Stimulated activated naive B cell treated with anti-CD40 and anti-IgM and Interleukin-4, amounts not matched to agents 10 μg/mL and 1 μg/mL and 100 μg/mL, for 72 hours (primary cell): ENCODE measurements at regions not wholly inside any gene's neighbourhood (a gene's known extent, or its start where the extent isn't known, plus 50 kb on each side); places are given as distances from the start of the nearest gene placed in this dataset.

Source experiments
- ATAC-seq, 2 donors: fragments of 150-1000 bp; cut with Tn5 transposase; replicated peaks; 2 replicates each; pipeline ENCODE4 v1.10.0; 2021; ENCODE audit warnings: moderate library complexity in 1 of 2
- DNase-seq: peaks from one replicate; pipeline ENCODE4 v3.0.0; 2021
- H3K27ac Mint-ChIP-seq: one replicate; pipeline ENCODE4 v1.8.0; 2022; ENCODE audit warnings: mild to moderate bottlenecking, mixed read lengths
- H3K27me3 Mint-ChIP-seq, 2 donors: one replicate each; pipeline ENCODE4 v1.8.0; 2022; ENCODE audit warnings: mixed read lengths in 2 of 2
- H3K36me3 Mint-ChIP-seq, 2 donors: one replicate each; pipeline ENCODE4 v1.8.0; 2022; ENCODE audit warnings: mixed read lengths in 2 of 2, mild to moderate bottlenecking in 1 of 2
- H3K4me1 Mint-ChIP-seq, 2 donors: one replicate each; pipeline ENCODE4 v1.8.0; 2022; ENCODE audit warnings: mixed read lengths in 2 of 2, mild to moderate bottlenecking in 1 of 2
- H3K4me3 Mint-ChIP-seq, 2 donors: one replicate each; pipeline ENCODE4 v1.8.0; 2022; ENCODE audit warnings: mild to moderate bottlenecking in 2 of 2, mixed read lengths in 2 of 2, moderate library complexity in 1 of 2
- H3K9me3 Mint-ChIP-seq, 2 donors: one replicate each; pipeline ENCODE4 v1.8.0; 2022; ENCODE audit warnings: mixed read lengths in 2 of 2, mild to moderate bottlenecking in 1 of 2

DNA sequence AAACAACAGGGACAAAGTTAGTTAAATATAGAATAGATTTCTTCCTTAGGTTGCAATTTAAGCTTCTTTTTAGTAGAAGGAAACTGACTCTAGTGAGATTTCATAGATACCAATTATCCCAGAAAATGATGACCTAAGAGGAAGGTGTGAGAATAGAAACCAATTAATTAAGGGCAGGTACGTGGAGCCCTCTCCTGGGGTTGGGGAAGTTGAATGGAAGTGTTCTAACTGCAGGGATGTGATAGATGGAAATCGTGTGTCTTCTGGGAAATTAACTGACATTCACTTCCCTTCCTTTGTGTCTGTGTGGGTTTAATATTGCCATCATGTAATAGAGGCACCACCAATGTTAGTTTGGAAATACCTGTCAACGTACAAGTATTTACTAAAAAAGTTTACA is 204.1 kb upstream of the ANK2 start:
- ATAC-seq (no peak), DNase-seq (no peak)
- Mint-ChIP-seq H3K4me1 (no peaks in the 10 kb centered on the region), H3K36me3 (no peaks in the 10 kb centered on the region), H3K27ac (no peak overlapping the region), H3K4me3 (no peak overlapping the region), H3K27me3 (peaks cover 0 to 6% of the 10 kb centered on the region in 2 donors), H3K9me3 (peaks cover 0 to 4% of the 10 kb centered on the region in 2 donors)

DNA sequence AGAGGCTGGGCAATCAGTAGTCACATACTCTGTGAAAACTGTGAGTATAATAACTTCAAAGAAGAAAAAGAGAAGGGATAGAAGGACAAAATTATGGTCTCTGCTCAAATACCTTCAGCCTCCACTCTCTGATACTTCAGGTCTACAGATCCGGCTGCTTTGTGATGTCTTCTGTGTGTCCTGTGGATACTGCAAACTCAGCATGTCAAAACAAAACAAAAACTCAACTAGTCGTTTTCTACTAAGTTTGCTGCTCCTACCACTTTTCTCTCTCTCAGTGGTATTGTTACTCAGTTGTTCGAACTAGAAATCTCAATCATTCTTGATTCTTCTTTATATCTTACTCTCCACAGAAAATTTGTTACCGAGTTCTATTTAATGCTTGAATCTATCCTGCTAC is 202.4 kb upstream of the ANK2 start:
- DNase-seq (no peak), ATAC-seq (no peak)
- Mint-ChIP-seq H3K9me3 (peaks cover 3 to 6% of the 10 kb centered on the region in 2 donors), H3K4me1 (no peaks in the 10 kb centered on the region), H3K4me3 (no peak overlapping the region), H3K27me3 (peaks cover 0 to 6% of the 10 kb centered on the region in 2 donors), H3K27ac (no peak overlapping the region), H3K36me3 (no peaks in the 10 kb centered on the region)

DNA sequence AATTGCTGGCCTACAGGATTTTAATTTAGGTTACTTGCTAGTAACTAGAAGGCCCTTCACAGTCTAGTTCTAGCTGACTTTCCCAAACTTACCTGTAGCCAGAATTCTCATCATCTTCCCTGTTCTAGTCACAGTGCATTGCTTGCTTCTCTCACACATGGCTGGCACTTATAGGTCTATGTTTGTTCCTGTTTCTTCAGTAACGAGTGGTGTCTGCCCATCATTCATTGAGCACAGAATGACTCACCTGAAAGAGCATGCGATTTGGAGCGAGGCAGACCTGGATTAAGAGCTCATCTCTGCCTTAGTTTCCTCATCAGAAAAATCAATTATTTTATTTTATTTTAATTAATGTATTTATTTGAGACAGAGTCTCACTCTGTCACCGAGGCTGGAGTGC is 201.7 kb upstream of the ANK2 start:
- H3K4me1 Mint-ChIP-seq = no peaks in the 10 kb centered on the region
- H3K27me3 Mint-ChIP-seq = peaks cover 0 to 6% of the 10 kb centered on the region in 2 donors
- peaks cover 3 to 6% of the 10 kb centered on the region in 2 donors for H3K9me3 Mint-ChIP-seq
- H3K27ac Mint-ChIP-seq = no peak overlapping the region
- no peak overlapping the region for H3K4me3 Mint-ChIP-seq
- no peak for ATAC-seq
- no peaks in the 10 kb centered on the region for H3K36me3 Mint-ChIP-seq
- DNase-seq = no peak

DNA sequence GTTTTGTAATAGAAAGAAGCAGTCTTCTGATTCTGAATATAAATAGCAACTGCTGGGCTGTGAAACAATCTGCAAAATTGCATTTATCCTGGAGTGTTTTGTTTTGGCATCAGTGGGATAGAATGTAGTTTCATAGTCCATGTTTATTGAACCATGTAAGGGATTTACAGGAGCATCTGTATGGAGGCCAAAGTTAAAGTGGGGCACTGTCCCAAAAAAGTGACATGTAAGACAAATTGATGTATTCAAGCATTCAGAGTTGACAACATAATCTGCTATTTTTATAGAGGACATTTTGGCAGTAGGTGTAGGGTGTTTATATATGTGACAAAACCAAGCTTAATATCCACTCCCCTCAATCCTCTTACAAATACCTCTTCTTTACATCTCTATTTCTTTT is 200.5 kb upstream of the ANK2 start:
- no peaks in the 10 kb centered on the region for H3K36me3 Mint-ChIP-seq
- DNase-seq (no peak), ATAC-seq (no peak)
- peaks cover under 1 to 6% of the 10 kb centered on the region in 2 donors for H3K27me3 Mint-ChIP-seq
- no peak overlapping the region for H3K27ac Mint-ChIP-seq
- H3K4me1 Mint-ChIP-seq = no peaks in the 10 kb centered on the region
- H3K4me3 Mint-ChIP-seq = no peak overlapping the region
- H3K9me3 Mint-ChIP-seq = peaks cover 3 to 6% of the 10 kb centered on the region in 2 donors

DNA sequence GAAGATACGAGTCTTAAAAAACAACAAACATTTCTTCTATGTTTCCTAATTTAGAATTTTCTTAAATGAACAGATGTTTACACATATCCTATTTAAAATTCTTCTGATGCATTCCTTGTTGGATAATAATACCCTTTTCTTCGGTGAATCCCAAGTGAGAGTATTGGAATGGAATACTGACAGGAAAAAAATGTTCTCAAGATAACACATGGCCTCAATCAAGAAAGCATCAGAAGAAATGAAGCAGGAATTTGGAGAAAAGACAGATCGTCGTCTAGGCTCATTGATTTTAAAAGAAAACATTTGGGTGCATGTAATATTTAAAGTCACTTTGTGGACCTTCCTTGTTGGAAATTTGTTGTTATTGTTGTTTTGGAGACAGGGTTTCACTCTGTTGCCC is 196.9 kb upstream of the ANK2 start:
- H3K36me3 Mint-ChIP-seq = no peaks in the 10 kb centered on the region
- H3K27ac Mint-ChIP-seq = no peak overlapping the region
- H3K9me3 Mint-ChIP-seq = peaks cover 2 to 3% of the 10 kb centered on the region in 2 donors
- DNase-seq (no peak), ATAC-seq (no peak)
- H3K4me1 Mint-ChIP-seq = no peaks in the 10 kb centered on the region
- H3K4me3 Mint-ChIP-seq = no peak overlapping the region
- H3K27me3 Mint-ChIP-seq = peaks cover 0 to 8% of the 10 kb centered on the region in 2 donors

DNA sequence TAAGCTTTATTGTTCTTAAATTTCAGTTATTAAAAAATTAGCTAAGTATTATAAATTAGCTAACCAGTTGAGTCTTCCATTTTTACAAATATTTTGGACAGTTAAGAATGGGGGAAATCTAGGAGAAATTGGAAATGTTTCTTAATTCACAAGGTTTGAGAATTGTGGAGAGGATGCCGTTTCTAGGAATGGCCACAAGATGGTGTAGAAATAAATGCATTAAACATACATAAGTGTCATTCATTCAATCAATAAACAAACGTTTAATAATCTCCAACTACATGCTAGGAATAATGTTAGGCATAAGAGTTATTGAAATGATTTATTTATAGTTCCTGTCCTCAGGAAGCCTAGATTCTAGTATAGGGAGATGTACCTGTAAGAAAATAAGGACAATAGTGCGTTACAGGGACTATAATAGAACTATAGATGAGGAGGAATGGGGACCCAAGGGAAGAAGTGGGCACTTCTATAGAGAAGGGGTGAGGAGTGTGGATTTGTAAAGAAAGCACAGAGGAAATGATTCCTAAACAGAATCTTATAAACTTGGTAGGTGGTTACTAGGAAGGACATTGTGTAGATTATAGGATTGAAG is 195.7 kb upstream of the ANK2 start:
- Mint-ChIP-seq H3K27ac (no peak overlapping the region), H3K4me3 (no peak overlapping the region), H3K4me1 (no peaks in the 10 kb centered on the region), H3K9me3 (peaks cover 2 to 3% of the 10 kb centered on the region in 2 donors), H3K36me3 (no peaks in the 10 kb centered on the region), H3K27me3 (peaks cover 0 to 8% of the 10 kb centered on the region in 2 donors)
- DNase-seq (no peak), ATAC-seq (no peak)

DNA sequence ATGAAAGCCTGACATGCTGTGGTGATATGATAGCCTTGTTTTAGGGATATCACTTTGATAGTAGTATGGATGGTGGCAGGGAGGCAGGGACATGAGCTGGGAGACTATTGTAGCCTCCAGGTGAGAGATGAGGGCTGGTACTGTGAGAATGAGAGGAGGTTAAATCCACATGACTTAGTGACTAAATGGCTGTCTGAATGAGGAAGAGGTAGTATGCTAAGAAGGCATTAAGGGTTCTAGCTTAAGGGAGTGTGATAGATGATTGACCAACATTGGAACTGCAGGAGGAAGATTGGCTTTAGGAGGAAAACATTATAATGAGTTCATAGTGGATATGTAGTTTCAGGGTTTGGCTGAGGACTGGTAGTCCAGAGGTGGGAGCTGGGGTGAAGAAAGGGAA is 195.0 kb upstream of the ANK2 start:
- ATAC-seq = no peak
- Mint-ChIP-seq H3K9me3 (peaks cover 2 to 3% of the 10 kb centered on the region in 2 donors), H3K4me1 (no peaks in the 10 kb centered on the region), H3K27ac (no peak overlapping the region), H3K27me3 (peaks cover 0 to 8% of the 10 kb centered on the region in 2 donors), H3K36me3 (no peaks in the 10 kb centered on the region), H3K4me3 (no peak overlapping the region)
- DNase-seq = no peak

DNA sequence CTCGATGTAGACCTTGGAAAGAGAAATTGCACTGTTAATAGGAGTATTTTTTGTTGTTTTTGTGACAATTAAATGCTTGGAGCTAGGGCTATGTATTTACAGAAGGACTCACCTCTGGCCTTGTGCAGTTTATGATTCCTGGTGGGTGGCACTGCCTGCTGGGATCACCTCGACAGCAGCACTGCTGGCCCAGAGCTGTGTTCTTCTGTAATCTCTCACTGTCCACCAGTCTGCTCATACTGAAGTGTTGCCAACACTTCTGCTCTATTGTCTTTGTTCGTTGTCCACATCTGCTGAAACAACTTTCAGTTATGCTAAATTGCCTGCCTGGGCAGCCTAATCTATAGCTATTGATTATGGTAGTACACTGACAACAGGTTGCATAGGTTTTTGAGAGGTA is 194.4 kb upstream of the ANK2 start:
- no peak overlapping the region for H3K4me3 Mint-ChIP-seq
- peaks cover 5 to 12% of the 10 kb centered on the region in 2 donors for H3K27me3 Mint-ChIP-seq
- ATAC-seq (no peak), DNase-seq (no peak)
- peaks cover 2 to 3% of the 10 kb centered on the region in 2 donors for H3K9me3 Mint-ChIP-seq
- no peaks in the 10 kb centered on the region for H3K4me1 Mint-ChIP-seq
- H3K36me3 Mint-ChIP-seq = no peaks in the 10 kb centered on the region
- no peak overlapping the region for H3K27ac Mint-ChIP-seq

DNA sequence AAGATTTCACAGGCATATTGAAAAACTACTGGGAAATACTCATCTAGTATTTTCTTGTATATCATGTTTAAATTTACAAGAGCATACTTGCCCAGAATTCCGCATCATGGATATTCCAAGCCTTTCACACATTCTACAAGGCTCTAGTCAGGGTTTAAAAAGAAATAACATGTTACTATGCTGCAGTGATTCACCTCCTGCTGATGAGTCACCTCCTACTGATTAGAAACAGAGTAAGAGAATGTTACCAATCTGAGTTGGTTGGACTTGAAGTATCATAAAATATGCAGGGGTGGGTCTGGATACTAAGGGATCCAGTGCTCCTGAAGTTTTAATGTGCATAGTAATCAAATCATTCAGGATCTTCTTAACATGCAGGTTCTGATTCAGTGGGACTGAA is 192.0 kb upstream of the ANK2 start:
- no peak for ATAC-seq
- no peak overlapping the region for H3K4me3 Mint-ChIP-seq

DNA sequence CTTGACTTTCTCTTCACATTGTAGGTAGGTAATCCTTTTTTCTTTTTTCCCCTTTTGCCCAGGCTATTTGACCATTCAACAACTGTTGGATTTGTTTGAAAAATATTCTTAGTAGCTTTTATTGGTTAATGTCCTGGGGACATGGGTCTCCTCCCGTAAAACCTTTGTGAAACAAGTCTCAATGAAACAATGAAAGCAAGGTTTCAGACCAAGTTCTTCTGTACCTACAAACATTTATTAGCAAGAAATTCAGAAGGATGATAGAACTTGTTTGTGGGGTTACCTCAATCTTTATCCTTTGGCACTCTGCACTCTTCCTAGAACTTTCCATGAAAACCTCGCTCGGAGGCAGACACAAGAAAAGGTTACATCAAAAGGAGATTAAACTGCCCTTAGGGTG is 190.7 kb upstream of the ANK2 start:
- Mint-ChIP-seq H3K36me3 (no peaks in the 10 kb centered on the region), H3K4me3 (no peak overlapping the region), H3K27me3 (peaks cover 5 to 12% of the 10 kb centered on the region in 2 donors), H3K4me1 (no peaks in the 10 kb centered on the region), H3K27ac (no peak overlapping the region), H3K9me3 (no peaks in the 10 kb centered on the region)
- ATAC-seq (no peak), DNase-seq (no peak)

More for the DNA sequence above, 192.0 kb upstream of the ANK2 start:
- Mint-ChIP-seq H3K4me1 (no peaks in the 10 kb centered on the region), H3K36me3 (no peaks in the 10 kb centered on the region), H3K9me3 (no peaks in the 10 kb centered on the region), H3K27ac (no peak overlapping the region), H3K27me3 (peaks cover 5 to 12% of the 10 kb centered on the region in 2 donors)
- no peak for DNase-seq

DNA sequence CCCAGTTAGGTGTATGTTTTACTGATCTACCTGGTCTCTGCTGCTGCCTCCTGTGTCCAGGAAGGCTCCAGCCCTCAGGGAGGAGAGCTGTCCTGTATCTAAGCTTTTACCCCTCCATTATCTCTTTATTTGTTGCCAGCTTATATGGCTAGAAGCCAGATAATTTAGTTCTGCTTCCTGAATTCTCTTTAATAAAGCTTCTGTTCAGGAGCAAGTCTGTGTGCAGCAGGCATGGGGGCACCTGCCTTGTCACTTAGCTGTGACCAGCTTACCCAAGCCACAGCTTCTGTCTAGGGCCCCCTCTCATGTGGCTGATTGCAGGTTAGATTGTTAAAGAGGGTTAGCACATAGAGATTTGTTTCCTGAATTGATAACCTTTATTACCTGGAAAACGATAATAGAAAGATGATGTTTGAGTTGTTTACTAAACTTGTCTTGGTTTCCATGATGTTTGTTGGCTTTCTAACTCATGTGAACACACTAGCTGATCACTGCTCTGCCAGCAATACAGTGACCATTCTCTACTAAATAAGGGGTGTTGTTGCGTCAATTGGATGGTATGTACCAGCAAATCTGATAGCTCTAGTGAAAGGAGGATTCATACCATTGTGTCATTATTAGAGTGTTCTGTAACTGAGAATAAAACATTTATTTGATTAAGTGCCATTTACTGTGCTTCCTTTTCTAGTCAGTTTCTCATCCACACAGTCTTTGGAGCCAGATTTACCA is 189.8 kb upstream of the ANK2 start:
- H3K27ac Mint-ChIP-seq = no peak overlapping the region
- H3K9me3 Mint-ChIP-seq = no peaks in the 10 kb centered on the region
- no peak overlapping the region for H3K4me3 Mint-ChIP-seq
- no peaks in the 10 kb centered on the region for H3K4me1 Mint-ChIP-seq
- no peak for DNase-seq
- peaks cover 5% of the 10 kb centered on the region in 2 donors for H3K27me3 Mint-ChIP-seq
- no peak for ATAC-seq
- H3K36me3 Mint-ChIP-seq = no peaks in the 10 kb centered on the region

DNA sequence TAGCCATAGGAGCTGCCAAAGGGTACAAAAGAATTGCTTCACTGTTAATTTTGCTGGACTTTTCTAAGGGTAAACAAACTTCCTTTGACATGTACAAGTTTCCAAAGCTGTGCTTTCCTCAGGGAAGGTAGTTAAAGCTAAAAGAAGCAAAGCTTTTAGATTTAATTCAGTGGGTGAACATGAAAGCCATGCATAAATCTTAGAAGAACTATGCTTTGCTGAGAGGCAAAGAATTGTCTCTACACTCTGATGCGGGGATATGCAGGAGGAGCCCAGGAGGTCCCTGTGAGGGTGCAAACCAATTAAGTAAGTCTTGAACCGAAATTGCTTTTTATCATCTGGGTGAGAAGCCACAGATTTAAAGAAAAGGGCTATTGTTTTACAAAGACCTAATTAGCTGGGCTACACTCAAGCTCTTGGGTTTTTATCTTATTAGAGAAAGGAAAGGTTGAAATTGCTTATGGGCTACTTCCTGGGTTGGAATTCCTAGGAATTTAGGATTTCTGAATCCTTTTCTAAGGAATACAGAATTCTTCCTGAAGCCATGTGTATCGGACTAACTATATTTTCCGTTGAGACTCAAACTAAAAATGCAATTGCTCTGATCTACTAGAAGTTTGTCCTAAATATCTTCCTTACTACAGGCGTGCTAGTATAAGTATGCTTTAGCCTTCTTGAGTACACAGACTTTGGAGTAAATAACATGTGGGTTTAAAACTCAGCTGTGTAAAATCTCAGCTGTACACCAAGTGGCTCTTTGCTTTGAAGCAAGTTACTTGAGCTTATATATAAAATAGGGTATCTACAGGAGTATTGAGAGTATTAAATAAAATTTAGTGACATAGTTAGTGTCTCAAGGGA is 188.4 kb upstream of the ANK2 start:
- Mint-ChIP-seq H3K4me3 (no peak overlapping the region), H3K4me1 (no peaks in the 10 kb centered on the region), H3K36me3 (no peaks in the 10 kb centered on the region), H3K27ac (no peak overlapping the region), H3K9me3 (no peaks in the 10 kb centered on the region), H3K27me3 (peaks cover 4 to 5% of the 10 kb centered on the region in 2 donors)
- ATAC-seq = no peak
- DNase-seq = no peak

DNA sequence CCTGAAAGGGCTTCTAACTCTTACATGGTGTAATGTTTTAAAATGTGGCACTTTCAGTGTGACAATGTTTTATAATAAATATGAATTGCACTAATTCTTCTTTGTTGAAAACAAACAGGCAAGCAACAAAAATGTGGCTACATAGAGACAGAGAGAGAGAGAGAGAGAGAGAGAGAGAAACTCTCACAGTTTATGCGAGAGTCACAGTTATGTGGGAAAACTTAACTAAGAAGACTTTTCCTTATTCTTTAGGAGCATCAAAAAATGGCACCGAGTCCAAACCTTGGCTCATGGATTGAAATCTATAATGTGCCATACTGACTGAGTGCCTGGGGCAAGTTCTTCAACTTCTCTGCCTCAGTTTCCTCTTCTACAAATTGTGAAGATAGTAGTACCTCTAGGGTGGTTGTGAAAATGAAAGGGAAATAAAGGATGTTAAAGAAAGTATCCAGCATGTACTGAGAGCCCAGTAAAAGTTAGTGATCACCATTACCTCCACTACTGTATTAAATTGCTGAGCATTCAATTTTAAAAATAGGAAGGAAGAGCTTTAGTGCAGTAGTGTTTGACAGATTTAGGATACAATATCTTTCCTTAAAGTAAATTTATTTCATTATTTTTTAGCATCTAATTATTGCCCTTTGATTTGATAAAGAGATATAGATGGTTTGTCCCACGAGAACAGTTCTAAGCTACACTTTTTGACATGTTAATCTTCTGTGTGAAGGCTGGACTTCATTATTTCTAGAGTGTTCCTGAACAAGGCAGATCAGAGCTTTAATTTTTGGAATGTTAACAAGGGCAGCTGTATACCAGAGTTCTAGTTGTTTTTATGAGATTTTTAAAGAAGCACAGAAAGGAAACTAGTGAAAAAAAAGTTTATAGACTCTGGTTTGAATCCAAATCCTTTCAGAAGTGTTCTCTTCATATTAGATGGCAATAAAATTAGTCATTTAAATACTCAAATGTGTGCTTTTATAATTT is 187.5 kb upstream of the ANK2 start:
- DNase-seq (no peak), ATAC-seq (no peak)
- Mint-ChIP-seq H3K36me3 (no peaks in the 10 kb centered on the region), H3K4me3 (no peak overlapping the region), H3K9me3 (no peaks in the 10 kb centered on the region), H3K27me3 (peaks cover 4 to 5% of the 10 kb centered on the region in 2 donors), H3K4me1 (no peaks in the 10 kb centered on the region), H3K27ac (no peak overlapping the region)

DNA sequence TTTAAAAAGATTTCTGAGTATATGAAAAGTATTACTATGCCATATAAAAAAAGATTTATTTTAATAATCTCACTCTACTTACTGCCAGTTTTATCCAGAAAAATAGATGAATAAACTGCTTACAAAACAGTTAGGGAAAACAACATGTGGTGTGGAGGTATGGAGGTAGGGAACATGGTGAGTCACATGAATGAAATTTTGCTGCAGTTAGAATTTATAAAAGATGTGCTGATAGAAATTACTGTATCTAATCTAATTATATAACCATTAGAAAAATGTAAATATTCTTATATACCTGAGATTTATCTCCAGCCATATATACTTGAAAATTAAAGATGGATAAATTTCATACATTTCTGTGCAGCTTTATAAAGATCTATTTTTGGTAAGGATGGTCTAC is 184.0 kb upstream of the ANK2 start:
- no peak for ATAC-seq
- no peaks in the 10 kb centered on the region for H3K4me1 Mint-ChIP-seq
- H3K27me3 Mint-ChIP-seq = no peaks in the 10 kb centered on the region
- DNase-seq = no peak
- no peak overlapping the region for H3K27ac Mint-ChIP-seq
- H3K36me3 Mint-ChIP-seq = no peaks in the 10 kb centered on the region
- H3K4me3 Mint-ChIP-seq = no peak overlapping the region
- no peaks in the 10 kb centered on the region for H3K9me3 Mint-ChIP-seq
